Nephron (organoid): ENCODE measurements at regions not wholly inside any gene's neighbourhood (a gene's known extent, or its start where the extent isn't known, plus 50 kb on each side); places are given as distances from the start of the nearest gene placed in this dataset.

ENCODE experiments used
- H3K27ac Mint-ChIP-seq, 3 experiments: 2 replicates each; pipeline ENCODE4 v1.8.0; 2020; ENCODE audit warnings: mixed read lengths in 3 of 3, mild to moderate bottlenecking in 2 of 3, moderate library complexity in 1 of 3
- H3K27me3 Mint-ChIP-seq: 2 replicates; pipeline ENCODE4 v1.8.0; 2021; ENCODE audit warnings: low read depth, mild to moderate bottlenecking, moderate library complexity, mixed read lengths
- H3K36me3 Mint-ChIP-seq: 2 replicates; pipeline ENCODE4 v1.8.0; 2020; ENCODE audit warnings: low read depth, mixed read lengths
- H3K4me1 Mint-ChIP-seq: 2 replicates; pipeline ENCODE4 v1.8.0; 2020; ENCODE audit warnings: mixed read lengths
- H3K4me3 Mint-ChIP-seq, 3 experiments: 2 replicates each; pipeline ENCODE4 v1.8.0; 2020; ENCODE audit warnings: mild to moderate bottlenecking in 3 of 3, mixed read lengths in 3 of 3, moderate library complexity in 2 of 3
- H3K9me3 Mint-ChIP-seq: 2 replicates; pipeline ENCODE4 v1.8.0; 2020; ENCODE audit warnings: mixed read lengths
- CTCF ChIP-seq, 3 experiments: fragments of 200-600 bp; sonication (generic); IDR thresholded peaks; one replicate each; pipeline ENCODE4 v1.5.0; 2021; ENCODE audit warnings: antibody characterized with exemption in 3 of 3; ENCODE audit not compliant: unreplicated experiment in 3 of 3

GRCh38 chr9:73575101-73576060, 423.7 kb downstream of the ANXA1 start:
- Mint-ChIP-seq H3K9me3 (no peaks in the 10 kb centered on the region), H3K4me1 (no peaks in the 10 kb centered on the region), H3K36me3 (no peaks in the 10 kb centered on the region), H3K4me3 (no peak overlapping the region), H3K27me3 (no peaks in the 10 kb centered on the region), H3K27ac (no peak overlapping the region)
- TF ChIP-seq CTCF (IDR thresholded peaks at IDR 0.05; ENCODE audit: unreplicated experiment in 3 of 3), result no peak

- H3K27ac Mint-ChIP-seq, result no peak overlapping the region
- H3K4me1 Mint-ChIP-seq, result no peaks in the 10 kb centered on the region
- H3K4me3 Mint-ChIP-seq, result no peak overlapping the region
- H3K36me3 Mint-ChIP-seq, result no peaks in the 10 kb centered on the region
- no peaks in the 10 kb centered on the region for H3K9me3 Mint-ChIP-seq
- H3K27me3 Mint-ChIP-seq, result no peaks in the 10 kb centered on the region
- no peak for TF ChIP-seq CTCF (IDR thresholded peaks at IDR 0.05; ENCODE audit: unreplicated experiment in 3 of 3)
Observed at GRCh38 chr9:73577848-73578247, 426.2 kb downstream of the ANXA1 start.

- Mint-ChIP-seq H3K27ac (no peak overlapping the region), H3K4me1 (no peaks in the 10 kb centered on the region), H3K9me3 (no peaks in the 10 kb centered on the region), H3K36me3 (no peaks in the 10 kb centered on the region), H3K4me3 (no peak overlapping the region), H3K27me3 (no peaks in the 10 kb centered on the region)
- TF ChIP-seq CTCF (IDR thresholded peaks at IDR 0.05; ENCODE audit: unreplicated experiment in 3 of 3), result no peak
Observed at GRCh38 chr9:73579823-73580222, 428.2 kb downstream of the ANXA1 start.

- TF ChIP-seq CTCF (IDR thresholded peaks at IDR 0.05; ENCODE audit: unreplicated experiment in 3 of 3), result no peak
- no peaks in the 10 kb centered on the region for H3K9me3 Mint-ChIP-seq
- no peak overlapping the region for H3K4me3 Mint-ChIP-seq
- no peaks in the 10 kb centered on the region for H3K36me3 Mint-ChIP-seq
- H3K4me1 Mint-ChIP-seq, result no peaks in the 10 kb centered on the region
- no peaks in the 10 kb centered on the region for H3K27me3 Mint-ChIP-seq
- no peak overlapping the region for H3K27ac Mint-ChIP-seq
Observed at GRCh38 chr9:73583576-73583975, 431.9 kb downstream of the ANXA1 start.

GRCh38 chr9:73595036-73595545, 443.4 kb downstream of the ANXA1 start:
- Mint-ChIP-seq H3K27ac (no peak overlapping the region), H3K4me1 (peaks cover 5% of the 10 kb centered on the region), H3K27me3 (peaks cover 3% of the 10 kb centered on the region), H3K4me3 (no peak overlapping the region), H3K9me3 (no peaks in the 10 kb centered on the region), H3K36me3 (no peaks in the 10 kb centered on the region)
- TF ChIP-seq CTCF (IDR thresholded peaks at IDR 0.05; ENCODE audit: unreplicated experiment in 3 of 3), result no peak
